Esophagus squamous epithelium (tissue), 4 donors: ENCODE measurements at regions not wholly inside any gene's neighbourhood (a gene's known extent, or its start where the extent isn't known, plus 50 kb on each side); places are given as distances from the start of the nearest gene placed in this dataset.

Source experiments
- CTCF ChIP-seq, 6 experiments: fragments of 450-650 bp in 4 of 6; fragments of 200-600 bp in 2 of 6; sonication (generic) in 2 of 6; IDR thresholded peaks; one replicate each; pipeline ENCODE4 v1.5.1; 2016 to 2019; ENCODE audit warnings: antibody characterized with exemption in 6 of 6, mild to moderate bottlenecking in 4 of 6, moderate library complexity in 4 of 6
- POLR2A ChIP-seq, 4 donors: fragments of 450-650 bp; IDR thresholded peaks; one replicate each; pipeline ENCODE4 v1.6.1; 2017; ENCODE audit warnings: antibody characterized with exemption in 4 of 4, mild to moderate bottlenecking in 4 of 4, moderate library complexity in 3 of 4

DNA sequence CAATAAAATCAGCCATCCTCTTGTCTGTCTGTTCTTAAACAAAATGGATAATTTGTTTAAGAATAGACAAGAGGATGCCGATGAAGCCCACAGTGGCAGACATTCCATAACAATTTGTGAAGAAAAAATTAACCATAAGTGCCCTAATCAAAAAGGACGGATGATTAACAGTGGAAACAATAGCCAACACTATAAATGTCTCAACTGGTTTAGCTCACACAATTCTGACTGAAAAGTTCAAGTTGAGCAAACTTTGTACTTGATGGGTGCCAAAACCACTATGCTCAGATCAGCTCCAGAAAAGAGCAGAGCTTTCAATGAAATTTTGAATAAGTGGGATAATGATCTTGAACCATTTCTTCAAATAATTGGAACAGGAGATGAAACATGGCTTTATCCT is 202.2 kb upstream of the OR4E1 start:
- TF ChIP-seq CTCF (IDR thresholded peaks at IDR 0.05) (no peak), POLR2A (IDR thresholded peaks at IDR 0.05) (no peak)
